ENCODE measurements at regions not wholly inside any gene's neighbourhood (a gene's known extent, or its start where the extent isn't known, plus 50 kb on each side); places are given as distances from the start of the nearest gene placed in this dataset.

DNA sequence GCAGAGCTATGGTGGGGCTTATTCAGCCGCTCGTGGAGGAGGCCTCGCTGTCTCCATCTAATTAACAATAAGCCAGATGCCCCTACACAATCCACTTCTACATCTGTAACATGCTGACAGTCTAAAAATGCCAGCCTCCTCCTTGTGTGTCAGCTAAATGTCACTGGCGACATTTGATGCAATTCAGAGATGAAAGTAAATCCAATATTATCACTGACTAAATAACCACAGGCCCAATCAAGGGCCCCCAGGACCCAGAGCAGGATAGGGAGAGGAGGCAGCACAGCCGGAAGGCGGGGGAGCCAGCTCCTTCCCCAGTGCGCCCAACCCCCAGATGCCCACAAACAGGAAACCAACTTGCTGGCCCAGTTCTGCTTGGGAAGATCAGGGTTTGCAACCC, 76.6 kb downstream of the DMRTA2 start:
- H3K4me1 ChIP-seq (ENCODE audit: insufficient read depth, low read length, poor library complexity, severe bottlenecking) = no peaks in the 10 kb centered on the region
- ChIA-PET CTCF (ENCODE audit: unreplicated experiment) (no interaction called here), POLR2A (no interaction called here)
- H3K9me3 ChIP-seq (ENCODE audit: low read length) = no peaks in the 10 kb centered on the region
- no peak overlapping the region for H2AFZ ChIP-seq (ENCODE audit: low read length)
- BruUV-seq (replicated peaks) = no TSS peak
- no peaks in the 10 kb centered on the region for H3K36me3 ChIP-seq (ENCODE audit: insufficient read depth, low read length)
- intact Hi-C loops (cut with micrococcal nuclease; ENCODE audit: unreplicated experiment) = no loop called here
- no peaks in the 10 kb centered on the region for H3K79me2 ChIP-seq (ENCODE audit: insufficient read depth, low read depth, low read length)
- no peak for DNase-seq (ENCODE audit: low spot score)
- no peak overlapping the region for H3K27ac ChIP-seq (ENCODE audit: low read depth, low read length, poor library complexity, severe bottlenecking)
- H4K20me1 ChIP-seq (ENCODE audit: insufficient read depth, low read length) = no peaks in the 10 kb centered on the region
- H3K4me2 ChIP-seq (ENCODE audit: low read length) = no peak overlapping the region
- H3K4me3 ChIP-seq (ENCODE audit: low read depth, low read length, poor library complexity, severe bottlenecking) = no peak overlapping the region
- H3K9me2 ChIP-seq (ENCODE audit: insufficient read depth, low read length) = no peaks in the 10 kb centered on the region
- TF ChIP-seq, protein P1, sequence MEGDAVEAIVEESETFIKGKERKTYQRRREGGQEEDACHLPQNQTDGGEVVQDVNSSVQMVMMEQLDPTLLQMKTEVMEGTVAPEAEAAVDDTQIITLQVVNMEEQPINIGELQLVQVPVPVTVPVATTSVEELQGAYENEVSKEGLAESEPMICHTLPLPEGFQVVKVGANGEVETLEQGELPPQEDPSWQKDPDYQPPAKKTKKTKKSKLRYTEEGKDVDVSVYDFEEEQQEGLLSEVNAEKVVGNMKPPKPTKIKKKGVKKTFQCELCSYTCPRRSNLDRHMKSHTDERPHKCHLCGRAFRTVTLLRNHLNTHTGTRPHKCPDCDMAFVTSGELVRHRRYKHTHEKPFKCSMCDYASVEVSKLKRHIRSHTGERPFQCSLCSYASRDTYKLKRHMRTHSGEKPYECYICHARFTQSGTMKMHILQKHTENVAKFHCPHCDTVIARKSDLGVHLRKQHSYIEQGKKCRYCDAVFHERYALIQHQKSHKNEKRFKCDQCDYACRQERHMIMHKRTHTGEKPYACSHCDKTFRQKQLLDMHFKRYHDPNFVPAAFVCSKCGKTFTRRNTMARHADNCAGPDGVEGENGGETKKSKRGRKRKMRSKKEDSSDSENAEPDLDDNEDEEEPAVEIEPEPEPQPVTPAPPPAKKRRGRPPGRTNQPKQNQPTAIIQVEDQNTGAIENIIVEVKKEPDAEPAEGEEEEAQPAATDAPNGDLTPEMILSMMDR (conservative IDR thresholded peaks at IDR 0.05; ENCODE audit: low read length) = no peak
- no peak for TF ChIP-seq EZH2phosphoT487 (IDR thresholded peaks at IDR 0.05; ENCODE audit: borderline replicate concordance, low read depth, low read length)

DNA sequence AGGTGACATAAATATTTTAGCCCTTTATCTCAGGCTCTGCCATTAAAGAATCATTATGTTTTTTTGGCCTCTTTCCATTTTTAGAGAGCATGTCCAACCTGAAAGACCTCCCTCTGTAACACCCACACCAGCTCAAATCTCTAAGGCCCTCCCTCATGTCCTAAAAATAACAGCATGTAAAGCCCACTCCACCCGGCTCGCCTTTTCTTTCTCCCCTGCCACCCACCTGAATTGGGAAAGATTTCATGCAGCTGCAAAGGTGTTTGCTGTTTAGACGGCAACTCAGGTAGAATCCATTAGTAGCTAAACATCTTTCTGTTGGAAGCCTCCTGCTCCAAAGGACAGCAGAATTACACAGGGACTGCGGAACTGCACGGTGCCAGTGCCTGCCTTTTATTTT, 79.9 kb downstream of the DMRTA2 start:
- no peaks in the 10 kb centered on the region for H3K4me1 ChIP-seq (ENCODE audit: insufficient read depth, low read length, poor library complexity, severe bottlenecking)
- no peaks in the 10 kb centered on the region for H4K20me1 ChIP-seq (ENCODE audit: insufficient read depth, low read length)
- H3K9me3 ChIP-seq (ENCODE audit: low read length) = no peaks in the 10 kb centered on the region
- no peak overlapping the region for H3K27ac ChIP-seq (ENCODE audit: low read depth, low read length, poor library complexity, severe bottlenecking)
- no peak for DNase-seq (ENCODE audit: low spot score)
- no peak for TF ChIP-seq EZH2phosphoT487 (IDR thresholded peaks at IDR 0.05; ENCODE audit: borderline replicate concordance, low read depth, low read length)
- TF ChIP-seq, protein P1 (conservative IDR thresholded peaks at IDR 0.05; ENCODE audit: low read length) = no peak
- H2AFZ ChIP-seq (ENCODE audit: low read length) = no peak overlapping the region
- H3K36me3 ChIP-seq (ENCODE audit: insufficient read depth, low read length) = no peaks in the 10 kb centered on the region
- BruUV-seq (replicated peaks) = no TSS peak
- ChIA-PET POLR2A (interaction anchor here (0.6 kb wide), 1 partner anchor 65 kb away, joined by 3 read pairs; no protein-coding TSS in a partner anchor), CTCF (ENCODE audit: unreplicated experiment) (no interaction called here)
- H3K79me2 ChIP-seq (ENCODE audit: insufficient read depth, low read depth, low read length) = no peaks in the 10 kb centered on the region
- H3K4me2 ChIP-seq (ENCODE audit: low read length) = no peak overlapping the region
- H3K9me2 ChIP-seq (ENCODE audit: insufficient read depth, low read length) = no peaks in the 10 kb centered on the region
- no peak overlapping the region for H3K4me3 ChIP-seq (ENCODE audit: low read depth, low read length, poor library complexity, severe bottlenecking)
- intact Hi-C loops (cut with micrococcal nuclease; ENCODE audit: unreplicated experiment) = no loop called here

DNA sequence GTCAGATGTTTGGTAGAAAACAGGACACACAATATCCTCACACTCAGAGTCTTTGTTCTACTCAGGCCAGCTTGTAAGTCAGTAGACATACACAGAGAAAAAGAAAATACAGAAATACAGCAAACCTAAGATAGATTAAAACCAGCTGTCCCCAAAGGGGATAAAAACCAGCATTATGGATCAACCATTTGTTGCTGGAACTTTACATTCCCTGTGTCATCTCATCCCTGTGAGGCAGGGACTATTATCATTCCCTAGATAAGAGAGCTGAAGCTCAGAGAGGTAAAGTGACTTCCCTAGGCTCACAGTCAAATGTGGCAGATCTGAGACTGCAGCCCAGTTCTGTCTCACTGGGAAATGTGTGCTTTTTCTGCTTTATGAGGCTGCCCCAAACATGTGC, 80.7 kb downstream of the DMRTA2 start:
- Histone ChIP-seq H4K20me1 (ENCODE audit: insufficient read depth, low read length) (no peaks in the 10 kb centered on the region), H3K4me3 (ENCODE audit: low read depth, low read length, poor library complexity, severe bottlenecking) (no peak overlapping the region), H3K27ac (ENCODE audit: low read depth, low read length, poor library complexity, severe bottlenecking) (no peak overlapping the region), H3K4me1 (ENCODE audit: insufficient read depth, low read length, poor library complexity, severe bottlenecking) (no peaks in the 10 kb centered on the region), H3K9me2 (ENCODE audit: insufficient read depth, low read length) (no peaks in the 10 kb centered on the region), H3K4me2 (ENCODE audit: low read length) (no peak overlapping the region), H3K36me3 (ENCODE audit: insufficient read depth, low read length) (no peaks in the 10 kb centered on the region), H2AFZ (ENCODE audit: low read length) (no peak overlapping the region), H3K9me3 (ENCODE audit: low read length) (no peaks in the 10 kb centered on the region), H3K79me2 (ENCODE audit: insufficient read depth, low read depth, low read length) (no peaks in the 10 kb centered on the region)
- no peak for TF ChIP-seq EZH2phosphoT487 (IDR thresholded peaks at IDR 0.05; ENCODE audit: borderline replicate concordance, low read depth, low read length)
- TF ChIP-seq, protein P1 (conservative IDR thresholded peaks at IDR 0.05; ENCODE audit: low read length) = no peak
- ChIA-PET POLR2A (interaction anchor here (0.6 to 1.2 kb wide), 2 partner anchors 12 to 18 kb away, joined by 3 read pairs; no protein-coding TSS in a partner anchor), CTCF (ENCODE audit: unreplicated experiment) (no interaction called here)
- BruUV-seq (replicated peaks) = no TSS peak
- no peak for DNase-seq (ENCODE audit: low spot score)
- intact Hi-C loops (cut with micrococcal nuclease; ENCODE audit: unreplicated experiment) = no loop called here
